CD8-positive, alpha-beta memory T cell (primary cell): ENCODE measurements at regions not wholly inside any gene's neighbourhood (a gene's known extent, or its start where the extent isn't known, plus 50 kb on each side); places are given as distances from the start of the nearest gene placed in this dataset.

Experiments used
- CTCF ChIA-PET: fragments of 350-600 bp; sonication (Branson Sonifier 250); formaldehyde crosslinking; loops from one replicate; lab custom pipeline; 2021; ENCODE audit warnings: antibody characterized with exemption; lab: Charles Lee
- POLR2A ChIA-PET: fragments of 350-600 bp; sonication (Branson Sonifier 250); formaldehyde crosslinking; loops from one replicate; lab custom pipeline; 2021; ENCODE audit warnings: antibody characterized with exemption; lab: Charles Lee
- DNase-seq, 5 donors: peaks; one replicate each; pipeline versions ENCODE4 v3.0.0 to v3.0.0-alpha.2; 2020 to 2022; ENCODE audit warnings: mixed read lengths in 1 of 5
- H3K27ac ChIP-seq: one replicate; pipeline ENCODE4 v1.7.0; 2013; ENCODE audit warnings: low read depth, mild to moderate bottlenecking, low read length, moderate library complexity
- H3K27me3 ChIP-seq: 2 replicates; pipeline ENCODE4 v1.7.0; 2013; ENCODE audit warnings: low read length, mild to moderate bottlenecking; ENCODE audit not compliant: insufficient read depth, poor library complexity, severe bottlenecking
- H3K36me3 ChIP-seq: 2 replicates; pipeline ENCODE4 v1.7.0; 2013; ENCODE audit warnings: mild to moderate bottlenecking, low read length, moderate library complexity; ENCODE audit not compliant: insufficient read depth
- H3K4me1 ChIP-seq: 2 replicates; pipeline ENCODE4 v1.7.0; 2013; ENCODE audit warnings: mild to moderate bottlenecking, low read length, moderate library complexity; ENCODE audit not compliant: insufficient read depth
- H3K4me3 ChIP-seq: 2 replicates; pipeline ENCODE4 v1.7.0; 2013; ENCODE audit warnings: mild to moderate bottlenecking, low read length
- H3K9me3 ChIP-seq: 2 replicates; pipeline ENCODE4 v1.7.0; 2013; ENCODE audit warnings: mild to moderate bottlenecking, low read length
- H3K27ac Mint-ChIP-seq, 8 donors: one replicate each; pipeline ENCODE4 v1.8.0; 2020 to 2021; ENCODE audit warnings: mixed read lengths in 8 of 8, mild to moderate bottlenecking in 6 of 8, inconsistent platforms in 3 of 8, moderate library complexity in 3 of 8
- H3K27me3 Mint-ChIP-seq, 2 donors: one replicate each; pipeline ENCODE4 v1.8.0; 2020 to 2021; ENCODE audit warnings: mixed read lengths in 2 of 2, mild to moderate bottlenecking in 1 of 2, moderate library complexity in 1 of 2
- H3K36me3 Mint-ChIP-seq, 3 donors: one replicate each; pipeline ENCODE4 v1.8.0; 2020 to 2021; ENCODE audit warnings: mixed read lengths in 3 of 3, inconsistent platforms in 1 of 3, mild to moderate bottlenecking in 1 of 3
- H3K4me1 Mint-ChIP-seq, 3 donors: one replicate each; pipeline ENCODE4 v1.8.0; 2020 to 2021; ENCODE audit warnings: mixed read lengths in 3 of 3, inconsistent platforms in 1 of 3, mild to moderate bottlenecking in 1 of 3
- H3K4me3 Mint-ChIP-seq, 7 donors: one replicate each; pipeline ENCODE4 v1.8.0; 2020 to 2021; ENCODE audit warnings: mixed read lengths in 7 of 7, mild to moderate bottlenecking in 6 of 7, moderate library complexity in 4 of 7, inconsistent platforms in 2 of 7
- H3K9me3 Mint-ChIP-seq, 5 donors: one replicate each; pipeline ENCODE4 v1.8.0; 2020 to 2022; ENCODE audit warnings: mixed read lengths in 5 of 5, mild to moderate bottlenecking in 3 of 5, moderate library complexity in 2 of 5, inconsistent platforms in 1 of 5

GRCh38 chr4:106869551-106869950 lies 166.6 kb downstream of the DKK2 start:
- Mint-ChIP-seq H3K27me3 (peaks cover 0 to 3% of the 10 kb centered on the region in 2 donors), H3K36me3 (no peaks in the 10 kb centered on the region), H3K4me1 (no peaks in the 10 kb centered on the region), H3K27ac (no peak overlapping the region), H3K4me3 (no peak overlapping the region), H3K9me3 (peaks cover 0 to 6% (median 0%) of the 10 kb centered on the region in 5 donors)
- H3K27ac ChIP-seq, result no peak overlapping the region
- H3K4me1 ChIP-seq, result no peaks in the 10 kb centered on the region
- no peaks in the 10 kb centered on the region for H3K36me3 ChIP-seq
- ChIA-PET POLR2A (no interaction called here), CTCF (no interaction called here)
- H3K27me3 ChIP-seq, result no peaks in the 10 kb centered on the region
- DNase-seq, result no peak
- no peaks in the 10 kb centered on the region for H3K9me3 ChIP-seq
- H3K4me3 ChIP-seq, result no peak overlapping the region

- Histone ChIP-seq H3K27ac (no peak overlapping the region), H3K27me3 (no peaks in the 10 kb centered on the region), H3K4me1 (no peaks in the 10 kb centered on the region), H3K9me3 (no peaks in the 10 kb centered on the region), H3K36me3 (no peaks in the 10 kb centered on the region), H3K4me3 (no peak overlapping the region)
- Mint-ChIP-seq H3K27me3 (peaks cover 0 to 3% of the 10 kb centered on the region in 2 donors), H3K4me1 (no peaks in the 10 kb centered on the region), H3K36me3 (no peaks in the 10 kb centered on the region), H3K4me3 (no peak overlapping the region), H3K9me3 (peaks cover 0 to 6% (median 0%) of the 10 kb centered on the region in 5 donors), H3K27ac (peak overlapping the region in 1 of 8 donors; percentile 78)
- no peak for DNase-seq
- CTCF ChIA-PET, result no interaction called here
- POLR2A ChIA-PET, result no interaction called here
These were observed 167.6 kb downstream of the DKK2 start for GRCh38 chr4:106868381-106869035.

GRCh38 chr4:106864231-106864630 lies 171.9 kb downstream of the DKK2 start:
- no peaks in the 10 kb centered on the region for H3K27me3 ChIP-seq
- no peak overlapping the region for H3K27ac ChIP-seq
- no peaks in the 10 kb centered on the region for H3K4me1 Mint-ChIP-seq
- H3K9me3 Mint-ChIP-seq, result peaks cover 0 to 8% (median 0%) of the 10 kb centered on the region in 5 donors
- ChIA-PET CTCF (no interaction called here), POLR2A (no interaction called here)
- no peak for DNase-seq
- peaks cover 0 to 4% of the 10 kb centered on the region in 2 donors for H3K27me3 Mint-ChIP-seq
- no peak overlapping the region for H3K27ac Mint-ChIP-seq
- no peaks in the 10 kb centered on the region for H3K36me3 Mint-ChIP-seq
- H3K36me3 ChIP-seq, result no peaks in the 10 kb centered on the region
- no peak overlapping the region for H3K4me3 ChIP-seq
- H3K9me3 ChIP-seq, result no peaks in the 10 kb centered on the region
- no peak overlapping the region for H3K4me3 Mint-ChIP-seq
- H3K4me1 ChIP-seq, result no peaks in the 10 kb centered on the region

GRCh38 chr4:106854569-106855351 lies 181.4 kb downstream of the DKK2 start:
- Mint-ChIP-seq H3K27ac (no peak overlapping the region), H3K27me3 (peaks cover 0 to 1% of the 10 kb centered on the region in 2 donors), H3K4me1 (no peaks in the 10 kb centered on the region), H3K36me3 (no peaks in the 10 kb centered on the region), H3K9me3 (peaks cover 0 to 9% (median 0%) of the 10 kb centered on the region in 5 donors), H3K4me3 (no peak overlapping the region)
- Histone ChIP-seq H3K27me3 (no peaks in the 10 kb centered on the region), H3K4me1 (no peaks in the 10 kb centered on the region), H3K9me3 (no peaks in the 10 kb centered on the region), H3K4me3 (no peak overlapping the region), H3K27ac (no peak overlapping the region), H3K36me3 (no peaks in the 10 kb centered on the region)
- POLR2A ChIA-PET, result no interaction called here
- DNase-seq, result no peak
- CTCF ChIA-PET, result no interaction called here

GRCh38 chr4:106852426-106852825 lies 183.7 kb downstream of the DKK2 start:
- no peak for DNase-seq
- Mint-ChIP-seq H3K27me3 (peaks cover 0 to 1% of the 10 kb centered on the region in 2 donors), H3K4me1 (no peaks in the 10 kb centered on the region), H3K9me3 (peaks cover 0 to 14% (median 0%) of the 10 kb centered on the region in 5 donors), H3K36me3 (no peaks in the 10 kb centered on the region), H3K27ac (no peak overlapping the region), H3K4me3 (no peak overlapping the region)
- POLR2A ChIA-PET, result no interaction called here
- Histone ChIP-seq H3K4me3 (no peak overlapping the region), H3K4me1 (no peaks in the 10 kb centered on the region), H3K27me3 (no peaks in the 10 kb centered on the region), H3K9me3 (no peaks in the 10 kb centered on the region), H3K36me3 (no peaks in the 10 kb centered on the region), H3K27ac (no peak overlapping the region)
- CTCF ChIA-PET, result no interaction called here

- CTCF ChIA-PET, result no interaction called here
- H3K4me1 Mint-ChIP-seq, result no peaks in the 10 kb centered on the region
- no peaks in the 10 kb centered on the region for H3K27me3 ChIP-seq
- no peaks in the 10 kb centered on the region for H3K9me3 ChIP-seq
- peaks cover 0 to 14% (median 0%) of the 10 kb centered on the region in 5 donors for H3K9me3 Mint-ChIP-seq
- H3K4me3 Mint-ChIP-seq, result no peak overlapping the region
- no peak overlapping the region for H3K27ac Mint-ChIP-seq
- DNase-seq, result no peak
- no peak overlapping the region for H3K4me3 ChIP-seq
- no peaks in the 10 kb centered on the region for H3K36me3 Mint-ChIP-seq
- no peak overlapping the region for H3K27ac ChIP-seq
- peaks cover 0 to 1% of the 10 kb centered on the region in 2 donors for H3K27me3 Mint-ChIP-seq
- H3K4me1 ChIP-seq, result no peaks in the 10 kb centered on the region
- POLR2A ChIA-PET, result no interaction called here
- H3K36me3 ChIP-seq, result no peaks in the 10 kb centered on the region
These were observed 184.4 kb downstream of the DKK2 start for GRCh38 chr4:106851726-106852125.

- Histone ChIP-seq H3K9me3 (no peaks in the 10 kb centered on the region), H3K4me1 (no peaks in the 10 kb centered on the region), H3K27ac (no peak overlapping the region), H3K36me3 (no peaks in the 10 kb centered on the region), H3K27me3 (no peaks in the 10 kb centered on the region), H3K4me3 (no peak overlapping the region)
- Mint-ChIP-seq H3K9me3 (peaks cover 0 to 14% (median 0%) of the 10 kb centered on the region in 5 donors), H3K27me3 (peaks cover 0 to 1% of the 10 kb centered on the region in 2 donors), H3K27ac (no peak overlapping the region), H3K4me3 (no peak overlapping the region), H3K36me3 (no peaks in the 10 kb centered on the region), H3K4me1 (no peaks in the 10 kb centered on the region)
- no peak for DNase-seq
- ChIA-PET CTCF (no interaction called here), POLR2A (no interaction called here)
These were observed 185.4 kb downstream of the DKK2 start for GRCh38 chr4:106850691-106851090.

GRCh38 chr4:106835919-106836318 lies 200.2 kb downstream of the DKK2 start:
- CTCF ChIA-PET, result no interaction called here
- H3K27ac ChIP-seq, result no peak overlapping the region
- no peaks in the 10 kb centered on the region for H3K4me1 Mint-ChIP-seq
- H3K9me3 ChIP-seq, result no peaks in the 10 kb centered on the region
- DNase-seq, result no peak
- H3K27me3 ChIP-seq, result no peaks in the 10 kb centered on the region
- H3K4me3 Mint-ChIP-seq, result no peak overlapping the region
- H3K36me3 ChIP-seq, result no peaks in the 10 kb centered on the region
- no peak overlapping the region for H3K27ac Mint-ChIP-seq
- H3K36me3 Mint-ChIP-seq, result no peaks in the 10 kb centered on the region
- no peaks in the 10 kb centered on the region for H3K4me1 ChIP-seq
- peaks cover 1 to 17% (median 8%) of the 10 kb centered on the region in 5 donors for H3K9me3 Mint-ChIP-seq
- POLR2A ChIA-PET, result no interaction called here
- H3K27me3 Mint-ChIP-seq, result no peaks in the 10 kb centered on the region
- no peak overlapping the region for H3K4me3 ChIP-seq
